ENCODE measurements at regions not wholly inside any gene's neighbourhood (a gene's known extent, or its start where the extent isn't known, plus 50 kb on each side); places are given as distances from the start of the nearest gene placed in this dataset.

DNA sequence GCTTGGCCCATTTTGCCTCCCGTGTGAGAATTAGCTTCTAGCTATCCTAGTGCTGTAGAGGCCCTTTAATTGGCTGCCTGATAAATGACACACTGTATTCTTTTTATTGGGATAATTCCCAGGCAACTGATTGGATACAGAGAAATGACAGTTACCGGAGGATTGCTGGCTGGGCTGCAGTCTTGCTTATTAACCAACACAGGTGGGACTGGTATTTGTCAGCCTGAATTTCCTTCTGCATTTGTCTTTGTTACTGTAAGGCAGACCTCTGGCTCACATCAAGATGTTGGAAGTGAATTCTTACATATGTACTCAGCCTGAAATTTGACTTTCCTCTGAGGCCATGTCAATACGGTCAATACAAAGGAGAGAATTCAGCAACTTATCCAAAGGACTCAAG is 650.8 kb upstream of the SOX9 start:
- in situ Hi-C loops (cut with HindIII; ENCODE audit: low pct_ligation_motif_present, low pct_unique_long_range_greater_than_20kb, low sequenced_read_pairs): no loop called here
- no peak for DNase-seq

DNA sequence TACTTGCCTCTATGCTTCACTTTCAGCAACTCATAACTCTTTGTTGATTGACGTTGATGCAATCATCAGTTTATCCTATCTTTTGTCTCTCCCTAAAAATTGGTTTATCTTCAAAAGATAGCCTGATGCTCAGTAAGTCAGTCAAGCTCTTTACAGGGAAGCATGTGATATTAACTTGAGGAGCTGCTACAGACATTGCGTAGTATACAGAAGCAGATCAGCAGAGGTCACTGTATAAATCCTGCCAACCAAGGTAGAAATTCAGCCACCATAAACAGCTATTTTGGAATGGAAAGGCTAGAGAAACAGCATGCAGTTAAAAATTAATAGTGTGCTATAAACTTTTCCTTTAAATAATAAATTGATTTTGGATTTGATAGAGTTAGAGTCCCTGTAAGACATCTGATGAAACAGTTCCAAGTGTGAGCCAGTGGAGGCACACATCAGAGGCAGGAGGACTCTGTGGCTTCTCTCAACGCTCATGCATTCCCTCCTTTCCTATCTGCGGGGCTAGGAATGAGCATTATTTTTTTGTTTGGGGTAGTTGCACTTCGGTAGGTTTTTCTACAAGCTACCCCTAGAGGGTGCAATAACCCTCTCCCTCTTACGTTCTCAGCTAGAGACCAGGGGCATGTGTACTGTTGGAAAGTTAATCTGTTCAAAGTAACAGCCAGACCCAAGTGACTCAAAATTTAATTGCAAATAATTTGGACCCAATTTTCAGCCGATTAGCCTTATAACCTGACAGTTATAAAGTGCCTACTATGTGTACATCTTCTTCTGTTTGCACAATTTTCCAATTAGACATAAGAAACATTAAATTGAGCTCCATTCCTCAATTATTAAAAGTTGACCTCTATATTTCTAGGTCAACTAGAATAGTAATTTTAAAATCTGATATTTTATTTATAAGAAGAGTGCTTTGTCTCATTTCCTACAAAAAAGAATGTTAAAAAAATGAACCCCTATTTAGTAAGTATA is 647.7 kb upstream of the SOX9 start:
- in situ Hi-C loops (cut with HindIII; ENCODE audit: low pct_ligation_motif_present, low pct_unique_long_range_greater_than_20kb, low sequenced_read_pairs): no loop called here
- DNase-seq: peak; percentile 62

DNA sequence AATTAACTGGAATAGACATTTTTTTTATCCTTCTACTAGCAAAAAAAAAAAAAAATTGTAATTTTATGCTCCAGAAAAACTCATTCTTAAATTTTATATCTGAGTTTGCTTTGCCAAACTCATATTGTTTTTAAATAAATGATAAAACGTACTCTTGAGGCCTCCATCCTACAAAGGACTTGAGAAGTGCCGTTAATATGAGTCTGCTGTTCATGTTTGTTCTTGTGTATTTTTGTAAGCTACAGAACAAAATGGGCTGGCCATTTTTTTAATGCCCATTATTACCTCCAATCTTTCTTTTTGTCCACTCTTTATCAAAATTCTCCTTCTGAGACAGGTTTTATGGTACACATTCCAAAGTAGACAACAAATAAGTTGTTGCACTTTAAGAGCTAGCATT is 643.5 kb upstream of the SOX9 start:
- no peak for DNase-seq
- in situ Hi-C loops (cut with HindIII; ENCODE audit: low pct_ligation_motif_present, low pct_unique_long_range_greater_than_20kb, low sequenced_read_pairs): no loop called here

DNA sequence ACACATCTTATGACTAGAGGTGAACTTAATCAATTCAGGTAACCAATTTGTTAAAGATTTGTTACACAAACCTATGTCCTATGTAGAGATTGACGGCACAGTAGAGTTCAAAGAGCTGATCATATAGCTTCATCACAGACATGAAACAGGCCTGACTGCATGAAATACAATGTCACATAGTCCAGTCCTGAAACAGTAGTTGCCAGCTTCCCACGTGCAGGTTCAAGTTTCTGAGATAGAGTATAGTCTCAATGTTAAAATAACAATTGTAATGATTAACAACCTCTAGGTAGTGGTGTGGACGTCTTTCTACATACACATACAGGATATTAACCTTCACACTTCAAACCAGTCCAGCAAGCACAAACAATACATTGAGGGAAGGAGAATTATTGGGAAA is 640.7 kb upstream of the SOX9 start:
- DNase-seq: no peak
- in situ Hi-C loops (cut with HindIII; ENCODE audit: low pct_ligation_motif_present, low pct_unique_long_range_greater_than_20kb, low sequenced_read_pairs): no loop called here

DNA sequence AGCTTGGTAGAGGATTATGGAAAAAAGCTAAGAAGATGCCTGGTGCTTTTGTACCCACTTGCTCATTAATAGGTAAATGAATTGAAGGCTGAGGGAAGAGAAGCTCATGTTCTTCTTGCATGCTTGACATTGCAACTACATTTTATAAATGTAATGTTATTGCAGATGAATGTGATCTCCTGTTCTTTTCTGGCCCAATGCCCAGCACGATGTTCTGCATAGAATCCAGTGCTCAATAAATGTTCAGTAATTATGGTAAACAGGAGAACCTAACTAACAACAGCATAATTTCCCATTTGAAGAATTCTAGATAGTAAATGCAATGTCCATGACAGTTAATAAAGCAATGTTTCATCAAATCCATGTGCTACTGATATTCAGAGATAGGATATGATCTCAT is 638.2 kb upstream of the SOX9 start:
- no peak for DNase-seq
- in situ Hi-C loops (cut with HindIII; ENCODE audit: low pct_ligation_motif_present, low pct_unique_long_range_greater_than_20kb, low sequenced_read_pairs): no loop called here

DNA sequence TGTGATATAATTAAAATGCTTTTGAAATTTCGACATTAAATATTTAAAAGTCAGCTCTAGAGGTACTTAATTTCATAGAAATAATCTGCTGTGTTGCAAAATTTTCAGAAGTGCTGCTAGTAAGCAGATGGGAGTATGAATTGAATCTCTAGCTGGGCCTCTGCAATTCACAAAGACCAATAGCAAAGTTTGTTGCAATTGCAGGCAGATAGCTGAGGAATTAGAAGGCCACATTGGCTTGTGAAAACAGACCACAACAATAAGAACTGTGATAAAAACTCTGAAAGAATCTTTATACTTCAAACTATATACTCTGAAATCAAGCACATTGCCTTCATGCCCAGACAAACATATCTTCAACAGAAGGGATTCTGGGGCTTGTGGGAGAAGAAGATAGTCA is 636.3 kb upstream of the SOX9 start:
- DNase-seq: no peak
- in situ Hi-C loops (cut with HindIII; ENCODE audit: low pct_ligation_motif_present, low pct_unique_long_range_greater_than_20kb, low sequenced_read_pairs): no loop called here

DNA sequence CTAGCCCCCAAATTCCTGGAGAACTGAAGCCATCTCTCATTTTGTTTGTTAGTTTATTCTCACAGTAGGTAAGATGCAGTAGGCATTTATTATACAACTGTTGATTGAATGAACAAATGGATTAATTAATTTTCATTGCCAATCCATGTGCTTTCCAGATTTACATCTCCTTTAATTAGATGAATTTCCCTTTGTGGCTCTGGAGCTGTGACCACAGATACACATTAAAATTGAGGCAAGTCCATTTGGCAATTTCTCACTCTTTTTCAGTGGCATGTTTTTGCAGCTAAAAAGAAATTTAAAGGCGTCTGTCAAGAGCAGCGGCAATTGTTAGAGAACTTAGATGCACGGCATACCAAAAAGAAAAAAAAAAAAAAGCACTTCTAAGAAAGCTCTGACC is 635.4 kb upstream of the SOX9 start:
- no peak for DNase-seq
- in situ Hi-C loops (cut with HindIII; ENCODE audit: low pct_ligation_motif_present, low pct_unique_long_range_greater_than_20kb, low sequenced_read_pairs): no loop called here

DNA sequence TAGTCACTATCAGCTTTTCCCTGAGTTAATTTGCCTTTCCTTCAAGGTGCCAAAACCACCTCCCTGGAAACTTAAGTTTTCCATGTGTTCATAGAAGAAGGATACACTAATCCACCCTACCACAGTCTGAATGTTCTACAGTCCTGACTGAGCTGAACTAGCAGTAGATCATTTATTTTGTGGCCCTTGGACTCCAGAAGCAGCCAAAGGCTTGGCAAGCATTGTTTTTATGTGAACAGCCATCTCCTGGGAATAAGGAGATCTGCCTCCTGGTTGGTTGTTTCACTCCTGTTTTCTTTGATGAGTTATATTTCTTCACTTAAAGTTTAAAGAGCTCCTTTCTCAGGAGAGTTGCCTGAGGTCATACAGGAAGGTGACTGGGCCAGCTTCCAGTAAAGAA is 634.6 kb upstream of the SOX9 start:
- no peak for DNase-seq
- in situ Hi-C loops (cut with HindIII; ENCODE audit: low pct_ligation_motif_present, low pct_unique_long_range_greater_than_20kb, low sequenced_read_pairs): no loop called here

DNA sequence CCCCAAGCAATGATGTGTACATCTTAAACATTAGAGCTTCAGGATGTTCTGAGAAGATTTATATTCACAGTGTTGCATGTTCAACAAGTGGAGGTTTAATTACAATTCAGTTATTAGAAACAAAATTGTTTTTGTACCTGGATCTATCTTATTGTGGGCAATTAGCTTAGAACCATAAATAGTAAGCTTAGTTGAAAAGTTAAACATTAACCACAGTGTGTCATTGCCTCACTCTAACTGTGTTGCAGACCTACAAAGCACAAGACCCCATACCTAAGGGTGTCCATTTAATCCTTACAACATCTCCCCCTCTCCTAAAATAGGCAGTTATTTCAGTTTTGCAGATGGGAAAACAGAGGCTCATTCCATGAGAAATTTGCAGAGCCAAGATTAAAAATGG is 632.0 kb upstream of the SOX9 start:
- DNase-seq: no peak
- in situ Hi-C loops (cut with HindIII; ENCODE audit: low pct_ligation_motif_present, low pct_unique_long_range_greater_than_20kb, low sequenced_read_pairs): no loop called here

DNA sequence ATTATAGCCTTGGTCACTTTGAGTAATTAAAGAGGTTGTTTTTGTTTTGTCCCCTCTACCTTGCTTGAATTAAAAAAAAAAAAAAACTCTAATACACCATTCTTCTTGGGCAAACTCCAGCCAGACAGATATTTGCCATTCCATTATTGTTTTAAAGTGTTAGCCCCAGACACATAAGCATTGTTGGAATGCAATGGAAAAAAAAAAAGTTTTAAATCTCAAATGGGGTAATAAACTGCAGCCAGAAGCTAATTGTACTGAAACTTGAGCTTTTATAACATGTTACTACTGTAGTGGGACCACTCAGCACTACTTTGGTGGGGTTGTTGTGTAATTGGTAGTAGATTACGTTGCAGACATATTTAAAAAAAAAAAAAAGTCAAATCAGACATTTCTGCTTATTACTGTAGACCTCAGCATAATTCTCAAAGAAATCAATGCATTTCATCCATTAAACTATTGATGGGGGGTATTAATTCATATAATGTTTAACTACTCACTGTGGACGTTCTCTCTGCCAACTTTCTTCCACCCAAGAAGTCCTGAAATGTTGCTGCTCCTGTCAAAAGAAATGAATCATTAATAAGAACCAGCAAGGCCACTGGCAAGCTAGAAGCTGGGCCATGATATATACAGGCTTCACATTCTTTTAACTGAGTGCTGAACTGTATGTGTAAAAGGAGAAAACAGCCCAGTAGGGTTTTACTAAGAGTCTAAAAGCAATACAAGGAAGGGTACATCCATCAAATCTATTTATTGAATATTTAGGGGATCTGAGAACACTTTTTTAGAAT is 626.6 kb upstream of the SOX9 start:
- in situ Hi-C loops (cut with HindIII; ENCODE audit: low pct_ligation_motif_present, low pct_unique_long_range_greater_than_20kb, low sequenced_read_pairs): no loop called here
- DNase-seq: no peak

DNA sequence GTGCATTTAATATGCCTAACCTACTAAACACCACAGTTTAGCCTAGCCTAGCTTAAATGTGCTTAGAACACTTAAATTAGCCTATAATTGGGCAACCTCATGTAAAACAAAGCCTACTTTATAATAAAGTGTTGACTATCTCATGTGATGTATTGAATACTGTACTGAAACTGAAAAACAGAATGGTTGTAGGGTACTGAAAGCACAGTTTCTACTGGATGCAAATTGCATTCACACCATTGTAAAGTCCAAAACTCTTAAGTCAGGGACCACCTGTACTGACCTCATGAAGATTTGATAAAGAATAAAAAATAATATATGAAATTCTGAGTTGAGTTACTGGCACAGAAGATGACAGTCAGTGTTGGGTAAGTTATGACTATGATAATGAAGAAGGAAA is 625.4 kb upstream of the SOX9 start:
- no peak for DNase-seq
- in situ Hi-C loops (cut with HindIII; ENCODE audit: low pct_ligation_motif_present, low pct_unique_long_range_greater_than_20kb, low sequenced_read_pairs): no loop called here

DNA sequence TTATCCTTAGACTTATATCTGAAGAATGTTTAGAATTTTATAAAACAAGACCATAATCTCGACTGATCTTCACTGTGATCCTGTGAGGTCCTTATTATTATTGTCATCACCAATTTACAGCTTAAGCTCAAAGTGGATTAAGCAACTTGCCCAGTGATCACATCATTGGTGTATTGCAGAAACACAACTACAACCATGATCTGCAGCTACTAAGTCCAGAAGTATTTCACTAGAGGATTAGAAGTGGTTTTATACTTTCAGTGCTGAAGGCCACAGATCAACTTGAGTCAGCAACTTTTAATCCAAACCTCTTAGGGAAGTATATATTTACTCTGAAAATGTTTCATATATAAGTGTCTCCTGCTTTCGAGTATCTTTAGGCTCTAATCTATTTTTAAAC is 624.3 kb upstream of the SOX9 start:
- in situ Hi-C loops (cut with HindIII; ENCODE audit: low pct_ligation_motif_present, low pct_unique_long_range_greater_than_20kb, low sequenced_read_pairs): no loop called here
- DNase-seq: no peak

DNA sequence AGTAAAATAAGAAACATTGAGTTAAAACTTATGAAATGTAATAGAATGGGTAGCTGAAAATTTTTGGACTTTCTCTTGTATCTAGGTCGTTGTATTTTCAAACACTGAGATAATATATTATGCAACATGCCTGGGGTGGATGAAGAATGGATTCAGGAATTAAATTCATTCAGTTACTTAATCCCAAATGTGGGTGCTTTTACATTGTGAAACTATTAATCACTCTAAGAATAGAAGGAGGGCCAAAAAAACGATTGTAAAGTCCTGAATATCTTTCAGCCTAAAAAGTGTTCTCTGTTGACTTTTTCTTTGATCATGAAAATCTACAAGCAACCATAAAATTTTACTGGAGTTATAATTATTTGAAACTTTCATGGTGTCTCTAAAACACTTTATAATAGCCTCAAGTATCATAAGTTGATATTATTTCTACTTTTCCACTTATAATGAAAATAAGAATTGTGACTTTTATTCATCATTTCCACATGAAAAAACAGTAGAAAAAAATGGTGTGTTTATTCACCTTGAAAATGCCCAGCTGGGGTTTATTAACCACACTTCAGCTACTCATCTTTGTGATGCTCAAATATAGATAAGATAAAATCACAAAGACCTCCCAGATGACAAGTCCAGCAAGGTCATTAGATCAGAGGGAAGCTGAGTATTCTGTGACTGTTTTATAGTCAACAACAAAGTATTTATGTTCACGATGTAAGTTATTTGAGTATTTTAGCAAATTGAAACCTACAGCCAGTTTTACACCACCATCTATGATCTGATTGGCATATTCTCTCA is 619.9 kb upstream of the SOX9 start:
- DNase-seq: no peak
- in situ Hi-C loops (cut with HindIII; ENCODE audit: low pct_ligation_motif_present, low pct_unique_long_range_greater_than_20kb, low sequenced_read_pairs): no loop called here

DNA sequence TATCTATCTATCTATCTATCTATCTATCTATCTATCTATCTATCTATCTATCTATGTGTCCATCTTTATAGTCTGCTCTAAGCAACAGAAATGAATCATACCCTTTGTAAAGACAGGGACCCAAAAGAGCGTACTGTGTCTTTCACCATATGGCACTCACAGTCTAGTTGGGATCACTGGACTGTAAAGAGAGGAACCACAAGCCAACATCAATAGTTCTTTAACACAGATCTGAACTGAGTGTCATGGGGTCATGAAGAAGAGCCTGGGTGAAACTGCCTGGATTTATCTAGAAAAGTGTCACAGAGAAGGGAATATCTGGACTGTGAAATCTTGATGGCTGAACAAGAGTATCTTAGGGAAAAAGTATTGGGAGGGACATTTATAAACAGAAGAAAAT is 619.1 kb upstream of the SOX9 start:
- no peak for DNase-seq
- in situ Hi-C loops (cut with HindIII; ENCODE audit: low pct_ligation_motif_present, low pct_unique_long_range_greater_than_20kb, low sequenced_read_pairs): no loop called here

DNA sequence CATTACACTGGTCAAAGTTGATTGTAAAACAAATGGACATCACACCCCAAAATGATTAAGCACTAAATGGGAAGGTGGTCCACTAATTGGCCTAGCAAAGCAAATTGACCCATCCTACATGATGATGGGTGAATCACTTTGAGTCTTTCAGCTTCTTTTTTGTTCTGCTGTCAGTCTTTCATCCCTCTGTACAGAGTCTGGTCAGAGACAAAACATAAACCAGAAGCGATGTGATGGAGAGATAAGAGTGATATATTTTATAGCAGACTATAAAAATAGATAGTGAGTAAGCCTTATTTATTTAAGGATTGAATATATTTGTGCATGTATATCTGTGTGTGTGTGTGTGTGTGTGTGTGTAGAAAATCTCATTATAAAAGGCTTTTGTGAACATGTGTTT is 618.4 kb upstream of the SOX9 start:
- DNase-seq: no peak
- in situ Hi-C loops (cut with HindIII; ENCODE audit: low pct_ligation_motif_present, low pct_unique_long_range_greater_than_20kb, low sequenced_read_pairs): no loop called here

DNA sequence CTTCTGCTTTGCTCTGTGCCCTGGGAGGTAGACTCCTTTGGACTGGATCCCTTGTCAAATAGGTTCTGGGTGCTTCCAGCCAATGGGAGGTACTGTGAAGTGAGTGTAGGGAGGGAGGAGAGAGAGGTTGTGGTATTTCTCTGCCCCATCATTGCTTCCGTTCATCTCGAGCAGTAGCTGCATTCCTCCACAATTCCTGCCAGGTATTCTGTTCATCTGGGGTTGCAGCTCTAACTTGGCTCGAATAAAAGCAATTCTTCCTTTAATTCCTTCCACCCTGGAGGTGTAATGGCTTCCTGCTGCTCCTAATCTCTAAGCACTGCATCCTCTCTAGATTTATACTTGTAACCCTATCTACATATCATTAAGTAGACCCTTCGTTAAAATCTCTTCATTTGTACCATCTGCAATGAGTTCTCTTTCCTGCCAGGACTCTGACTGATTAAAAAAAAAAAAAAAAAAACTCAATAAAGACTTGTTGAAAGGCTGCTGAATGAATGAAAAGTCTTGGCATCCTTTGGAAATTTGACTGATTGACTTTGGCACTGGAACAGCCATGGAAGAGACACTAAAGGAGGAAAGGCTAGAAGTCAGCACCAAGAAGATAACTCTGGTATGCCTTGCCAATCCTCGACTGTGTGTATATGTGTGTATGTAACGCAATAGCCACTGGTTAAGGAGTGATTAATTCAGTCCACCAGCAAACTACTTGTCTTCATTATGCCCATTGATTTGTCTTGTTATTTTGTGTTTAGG is 616.9 kb upstream of the SOX9 start:
- DNase-seq: no peak
- in situ Hi-C loops (cut with HindIII; ENCODE audit: low pct_ligation_motif_present, low pct_unique_long_range_greater_than_20kb, low sequenced_read_pairs): no loop called here

DNA sequence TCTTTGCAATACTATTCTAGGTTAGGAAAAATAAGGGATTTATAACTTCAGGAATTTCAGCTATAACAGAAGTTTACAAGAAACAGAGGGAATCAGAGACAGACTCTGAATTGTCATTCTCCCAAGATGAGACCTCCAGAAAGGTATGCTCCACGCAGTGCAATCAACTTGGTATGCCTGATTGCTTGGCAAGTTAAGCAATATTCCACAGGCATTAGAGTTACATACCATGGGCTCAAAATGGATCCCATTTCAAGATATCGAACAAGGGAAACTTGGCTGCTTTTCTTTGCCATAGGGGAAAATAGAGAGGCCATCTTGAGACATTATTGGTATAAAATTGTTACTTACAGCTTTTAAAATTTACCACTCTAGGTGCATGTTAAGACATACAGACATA is 615.6 kb upstream of the SOX9 start:
- in situ Hi-C loops (cut with HindIII; ENCODE audit: low pct_ligation_motif_present, low pct_unique_long_range_greater_than_20kb, low sequenced_read_pairs): no loop called here
- DNase-seq: no peak

DNA sequence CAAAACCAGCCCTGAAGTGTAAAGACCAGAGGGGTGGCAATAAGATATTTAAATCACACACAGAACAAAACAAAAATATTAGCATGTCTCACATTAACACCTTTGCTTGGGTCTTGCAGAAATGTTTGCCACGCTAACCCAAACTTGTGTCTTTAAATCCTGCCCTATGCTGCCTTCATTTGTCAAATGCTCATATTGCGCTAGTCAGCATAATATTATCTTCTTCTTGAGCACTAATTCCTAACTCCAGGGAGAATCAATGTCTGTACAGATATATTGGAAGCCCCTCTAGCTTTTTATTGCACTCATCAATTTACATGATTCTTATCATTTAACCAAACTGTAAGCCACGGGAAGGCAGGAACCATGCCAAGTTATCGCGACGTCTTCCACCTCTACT is 614.8 kb upstream of the SOX9 start:
- DNase-seq: no peak
- in situ Hi-C loops (cut with HindIII; ENCODE audit: low pct_ligation_motif_present, low pct_unique_long_range_greater_than_20kb, low sequenced_read_pairs): no loop called here
